ENCODE measurements at regions not wholly inside any gene's neighbourhood (a gene's known extent, or its start where the extent isn't known, plus 50 kb on each side); places are given as distances from the start of the nearest gene placed in this dataset.

DNA sequence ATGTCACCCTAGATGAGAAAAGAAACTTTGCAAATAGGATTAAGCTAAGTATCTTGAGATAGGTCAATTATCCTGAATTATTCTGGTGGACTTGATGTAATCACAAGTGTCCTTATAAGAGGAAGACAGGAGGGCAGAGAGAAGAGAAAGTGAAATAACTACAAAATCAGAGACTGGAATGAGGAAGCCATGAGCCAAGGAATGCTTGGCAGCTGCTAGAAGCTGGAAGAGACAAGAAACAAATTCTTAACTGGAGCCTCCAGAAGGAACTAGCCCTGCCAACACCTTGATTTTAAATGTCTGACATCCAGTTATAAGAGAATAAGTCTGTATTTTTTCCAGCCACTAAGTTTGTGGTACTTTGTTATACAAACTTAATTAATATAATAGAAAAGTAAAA lies 480.0 kb downstream of the NR2F1-AS1 start:
- no peak for DNase-seq

DNA sequence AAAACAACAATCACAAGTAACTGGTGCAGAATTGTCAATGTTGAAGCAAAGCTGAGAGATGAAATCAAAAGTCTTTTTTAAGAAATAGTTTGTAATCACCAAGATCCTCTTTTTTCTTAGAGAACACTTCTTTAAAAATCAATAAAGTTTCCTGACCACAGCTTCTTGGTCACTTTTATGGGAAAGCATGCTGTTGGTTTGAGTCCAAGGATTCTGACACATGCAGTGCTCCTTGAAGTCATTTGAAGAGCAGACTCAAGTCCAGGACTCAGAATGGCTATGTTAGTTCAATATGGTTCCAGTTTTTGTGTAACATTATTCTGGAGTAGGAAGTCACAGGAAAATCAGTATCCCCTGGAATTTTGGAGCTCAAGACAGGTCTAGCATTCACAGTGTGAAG lies 480.6 kb downstream of the NR2F1-AS1 start:
- no peak for DNase-seq

DNA sequence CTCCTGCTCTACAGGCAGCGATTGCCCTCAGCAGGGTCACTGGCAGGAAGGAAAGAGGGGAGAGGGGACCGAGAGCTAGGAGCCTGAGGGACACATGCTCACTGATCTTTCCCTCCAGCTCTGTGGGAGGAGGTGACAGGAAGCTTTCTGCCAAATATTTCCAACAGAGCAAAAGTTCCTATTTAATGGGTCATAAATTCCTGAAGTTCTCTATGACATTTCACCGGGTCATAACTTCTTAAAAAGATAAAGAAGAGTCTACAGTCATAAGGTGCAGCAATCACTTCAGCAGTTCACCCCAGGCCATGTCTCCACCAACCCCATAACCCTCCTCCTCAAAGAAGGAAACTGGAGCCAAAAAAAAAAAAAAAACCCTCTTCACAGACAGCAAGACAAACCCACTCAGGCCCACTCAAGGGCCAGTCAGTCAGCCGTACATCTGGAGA lies 481.1 kb downstream of the NR2F1-AS1 start:
- DNase-seq, result peak; percentile 44

DNA sequence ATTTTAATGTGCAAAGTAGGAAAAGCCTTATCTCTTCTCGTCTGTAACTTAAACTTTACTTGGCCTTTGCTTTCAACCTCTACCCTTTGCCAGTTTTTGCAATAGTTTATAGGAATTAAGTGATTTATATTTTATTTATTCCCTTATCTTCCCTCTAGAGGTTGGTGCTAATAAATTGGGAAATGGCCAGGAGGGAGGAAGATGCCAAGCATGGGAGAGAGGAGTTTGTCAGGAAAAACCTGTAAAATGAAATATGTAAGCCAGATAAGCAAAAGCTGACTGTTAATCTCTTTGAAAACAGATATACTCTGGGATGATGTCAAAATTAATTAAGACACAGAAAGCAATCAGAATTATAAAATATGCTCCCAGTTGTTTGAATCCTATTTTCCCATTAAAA lies 484.5 kb downstream of the NR2F1-AS1 start:
- DNase-seq, result no peak

DNA sequence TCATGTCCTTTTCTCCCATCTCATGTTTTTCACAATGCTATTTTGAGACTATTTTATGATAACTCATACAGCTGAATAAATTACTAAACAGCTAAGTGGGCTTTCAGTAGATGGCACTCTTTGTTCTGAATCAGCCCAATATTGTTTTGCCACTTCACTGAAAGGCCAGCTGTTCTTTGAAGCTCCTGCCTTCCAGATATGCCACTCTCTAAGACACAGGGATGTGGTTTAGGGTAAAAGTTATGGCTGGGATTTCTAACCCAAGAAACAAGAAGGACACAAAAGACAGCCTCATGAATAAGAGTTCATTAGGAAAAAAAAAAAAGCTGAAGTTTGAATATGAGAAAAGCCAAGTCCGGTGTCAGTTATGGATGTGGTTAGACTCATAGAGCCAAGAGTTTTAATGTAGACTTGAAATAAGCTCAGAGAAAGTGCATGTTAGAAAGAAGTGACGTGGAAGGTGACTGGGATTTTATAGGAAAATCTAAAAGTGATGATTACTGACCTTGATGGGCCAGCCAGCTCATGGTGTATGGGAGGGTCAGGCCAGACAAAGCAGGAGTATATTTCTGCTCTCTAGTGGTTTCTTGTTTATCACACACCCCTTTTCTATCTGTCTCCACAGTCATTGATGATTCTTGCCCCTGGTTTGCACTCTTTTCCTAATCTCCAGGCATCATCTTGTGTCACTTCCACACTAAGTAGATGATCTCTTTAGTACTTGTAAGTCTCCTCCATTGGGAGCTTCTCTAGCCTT lies 488.5 kb downstream of the NR2F1-AS1 start:
- DNase-seq, result no peak

DNA sequence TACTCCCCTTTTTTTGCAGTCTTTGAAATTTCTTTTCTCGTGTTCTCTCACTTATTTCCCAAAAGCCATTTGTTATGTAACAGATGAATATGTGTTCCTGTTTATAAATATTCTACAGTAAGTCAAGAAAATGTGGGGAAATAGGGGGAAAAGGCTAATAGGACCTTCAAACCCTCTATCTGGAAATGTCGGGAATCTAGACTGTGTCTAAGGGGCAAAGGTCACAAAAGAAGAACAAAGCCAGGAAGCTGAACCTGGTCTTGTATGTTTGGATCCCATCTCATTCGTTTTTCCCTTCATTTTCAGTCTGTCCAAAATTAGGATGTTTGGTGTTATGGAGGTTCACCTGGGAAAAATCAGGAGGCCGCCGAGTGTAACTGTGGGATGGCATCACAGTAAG lies 490.3 kb downstream of the NR2F1-AS1 start:
- DNase-seq, result no peak

DNA sequence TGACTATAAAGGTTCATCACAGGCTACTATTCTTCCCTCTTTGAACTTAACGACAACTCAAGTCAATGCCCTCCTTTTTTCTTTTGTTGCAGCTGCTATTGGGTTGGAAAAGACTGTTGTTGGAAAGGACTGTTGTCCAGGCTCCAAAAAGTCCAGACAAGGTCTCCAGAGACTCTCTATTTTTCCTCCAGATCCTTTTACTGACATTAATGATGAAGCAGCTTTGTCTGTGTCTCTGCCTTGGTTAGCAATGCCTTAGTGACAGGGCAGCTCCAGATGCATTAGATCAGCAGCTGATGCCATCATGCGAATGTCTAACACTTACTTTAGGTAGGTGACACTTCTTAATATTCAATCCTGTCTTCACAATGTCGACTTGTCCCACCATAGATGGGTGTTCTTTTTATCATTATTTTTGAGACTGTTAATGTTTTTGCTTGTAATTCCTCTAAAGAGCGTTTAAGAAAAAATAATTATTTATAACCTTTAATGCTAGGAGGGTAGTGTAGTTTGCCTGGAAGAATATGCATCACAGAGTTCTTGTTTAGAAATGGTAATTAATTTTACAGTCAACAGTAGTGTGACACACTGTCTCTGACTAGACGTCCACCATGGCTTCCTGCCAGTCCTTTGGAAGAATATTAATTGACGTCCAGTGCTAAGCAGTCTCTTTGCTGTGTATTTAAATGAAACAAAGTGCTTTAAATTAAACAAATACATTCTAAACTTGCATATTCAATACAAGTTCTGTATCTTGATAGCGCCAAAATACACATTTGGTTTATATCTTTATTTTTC lies 492.2 kb downstream of the NR2F1-AS1 start:
- no peak for DNase-seq

DNA sequence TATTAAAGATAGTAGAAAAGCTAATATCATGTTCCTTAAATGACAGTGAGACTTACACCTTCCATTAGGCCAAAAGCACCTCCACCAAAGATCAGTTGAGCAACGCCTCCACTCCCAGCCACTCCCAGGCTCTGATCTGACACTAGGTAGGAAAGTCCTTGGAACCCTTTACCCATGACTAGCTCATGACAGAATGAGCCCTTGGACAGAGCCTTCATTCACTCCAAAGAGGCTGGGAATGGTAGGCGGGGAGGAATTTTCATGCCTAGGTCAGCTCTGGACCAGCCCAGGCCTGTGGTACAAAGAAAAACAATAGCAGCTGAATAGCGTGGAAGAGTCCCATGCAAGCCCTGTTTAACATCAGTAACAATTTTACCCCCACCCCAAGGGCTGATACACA lies 493.7 kb downstream of the NR2F1-AS1 start:
- DNase-seq, result no peak

DNA sequence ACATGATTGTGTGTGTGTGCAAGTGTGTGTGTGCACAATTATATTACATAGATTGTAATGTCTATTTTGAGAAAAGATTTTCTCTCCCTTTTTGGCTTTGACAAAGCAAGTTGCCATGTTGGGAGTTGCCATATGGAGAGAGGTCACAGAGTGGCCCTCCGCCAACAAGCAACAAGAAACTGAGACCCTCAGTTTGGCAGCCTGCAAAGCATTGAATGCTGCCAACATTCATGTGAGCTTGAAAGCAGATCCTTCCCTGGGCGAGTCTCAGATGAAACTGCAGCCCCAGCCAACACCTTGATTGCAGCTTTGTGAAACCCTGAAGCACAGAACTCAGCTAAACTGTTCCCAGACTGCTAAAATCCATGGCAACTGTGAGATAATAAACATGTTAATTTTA lies 498.0 kb downstream of the NR2F1-AS1 start:
- DNase-seq, result no peak

DNA sequence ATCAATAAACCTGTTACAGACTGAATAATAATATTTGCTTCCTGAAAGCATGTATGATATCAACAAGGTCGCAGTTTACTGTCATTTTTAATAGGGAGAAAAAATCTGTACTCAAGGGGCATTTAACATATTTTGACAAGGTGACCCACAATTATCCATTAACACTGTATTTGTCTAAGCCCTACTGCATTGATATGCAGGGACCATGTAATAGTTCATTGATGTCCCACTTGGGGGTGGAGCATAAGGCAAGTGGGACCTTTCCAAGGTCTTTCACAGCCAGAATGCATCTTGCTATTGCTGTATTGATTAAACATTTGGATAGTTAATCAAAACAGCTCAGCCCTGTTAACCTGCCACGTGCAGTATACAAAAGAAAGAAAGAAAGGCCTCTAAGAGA lies 502.0 kb downstream of the NR2F1-AS1 start:
- no peak for DNase-seq

DNA sequence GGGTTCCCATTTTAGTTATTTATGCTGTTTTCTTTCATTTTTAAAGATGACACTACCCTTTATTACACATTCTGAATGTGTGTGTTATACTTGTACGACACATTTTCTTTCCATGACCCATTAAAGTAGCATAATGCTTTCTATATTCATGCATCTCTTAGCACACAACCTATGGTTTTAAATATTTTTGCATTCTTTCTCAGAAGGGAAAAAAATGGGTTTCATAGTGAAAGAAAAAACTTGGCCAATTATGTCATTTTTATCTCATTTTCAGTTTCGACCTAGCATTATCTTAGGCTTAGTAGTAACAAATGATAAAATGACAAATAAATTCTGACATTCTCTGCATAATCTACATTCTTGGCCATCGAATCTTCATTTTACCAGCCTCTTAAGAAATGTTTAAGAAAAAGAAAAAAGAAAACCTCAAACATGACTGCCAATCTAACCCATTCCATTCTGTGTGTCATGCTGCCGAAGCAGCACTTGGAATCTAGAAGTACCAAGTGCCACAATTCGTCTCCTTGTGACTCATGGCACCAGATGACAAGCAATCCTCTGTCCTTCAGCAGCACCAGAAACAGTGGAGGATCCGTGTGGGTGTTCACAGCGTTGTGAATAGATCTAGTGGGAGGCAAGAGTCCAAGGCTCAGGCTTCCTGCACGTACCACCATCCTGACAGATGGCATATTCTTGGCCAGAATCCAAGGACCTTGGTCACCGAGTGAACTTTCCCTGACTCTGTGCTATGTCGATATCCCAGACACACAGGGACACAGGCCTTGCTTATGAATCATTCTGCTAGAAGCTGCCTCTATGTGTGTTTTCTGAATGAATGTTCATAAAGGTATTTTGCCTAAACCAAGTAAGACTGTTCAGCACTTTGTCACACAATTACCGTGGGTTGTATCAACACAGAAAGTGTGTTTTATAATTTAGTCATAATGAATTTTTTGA lies 502.7 kb downstream of the NR2F1-AS1 start:
- no peak for DNase-seq

DNA sequence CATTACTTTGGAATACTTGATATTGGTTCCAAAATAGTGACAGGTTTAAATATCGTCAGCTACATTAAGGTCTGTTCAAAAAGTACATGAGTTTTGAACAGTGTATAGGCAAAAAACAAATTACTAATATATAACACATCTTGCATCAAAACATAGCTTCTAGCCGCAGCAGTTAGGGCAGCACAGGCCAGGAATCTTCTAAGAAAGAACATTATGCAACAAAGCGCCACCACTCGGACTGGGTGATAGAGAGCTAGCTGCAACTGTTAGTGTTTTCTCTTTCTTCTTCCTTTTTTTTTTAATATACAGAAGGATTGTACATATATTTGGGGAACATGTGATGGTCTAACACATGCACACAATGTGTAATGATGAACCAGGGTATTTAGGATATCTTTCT lies 504.5 kb downstream of the NR2F1-AS1 start:
- DNase-seq, result no peak

DNA sequence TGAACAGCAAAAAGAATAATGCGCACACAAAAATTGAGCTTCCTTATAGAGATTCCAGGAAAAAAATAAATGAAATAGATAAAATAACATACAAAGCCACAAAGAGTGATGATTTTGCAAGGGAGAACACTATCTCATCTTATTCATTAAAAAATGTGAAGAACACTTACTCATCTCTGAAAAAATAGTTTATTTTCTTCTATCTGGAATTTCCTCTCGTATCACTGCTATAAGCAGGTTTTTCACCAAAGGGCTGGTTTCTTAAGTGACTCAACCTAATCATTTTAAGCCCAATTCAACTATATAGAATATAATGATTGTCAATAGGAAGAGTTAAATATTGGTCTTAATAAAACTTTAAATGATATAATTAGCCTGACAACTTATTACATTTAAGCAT lies 504.9 kb downstream of the NR2F1-AS1 start:
- DNase-seq, result no peak

DNA sequence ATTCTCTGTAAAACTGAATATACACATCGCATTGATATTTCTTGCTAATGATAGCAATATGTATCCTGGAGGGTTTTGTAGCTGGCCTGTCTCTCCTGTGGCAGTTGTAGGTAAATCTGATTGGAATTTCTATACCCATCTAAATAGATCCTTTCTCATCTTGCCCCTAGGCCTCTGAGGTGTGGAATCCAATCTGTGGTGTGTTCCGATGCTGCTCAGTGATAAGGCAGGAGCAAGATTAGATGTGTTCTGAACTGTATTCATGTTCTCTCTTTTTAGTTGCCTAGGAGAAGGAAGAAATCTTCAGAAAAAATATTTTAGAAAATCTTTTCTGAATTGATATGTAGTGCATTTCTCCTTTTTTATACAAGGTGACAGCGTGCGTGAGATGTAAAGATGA lies 507.5 kb downstream of the NR2F1-AS1 start:
- no peak for DNase-seq

DNA sequence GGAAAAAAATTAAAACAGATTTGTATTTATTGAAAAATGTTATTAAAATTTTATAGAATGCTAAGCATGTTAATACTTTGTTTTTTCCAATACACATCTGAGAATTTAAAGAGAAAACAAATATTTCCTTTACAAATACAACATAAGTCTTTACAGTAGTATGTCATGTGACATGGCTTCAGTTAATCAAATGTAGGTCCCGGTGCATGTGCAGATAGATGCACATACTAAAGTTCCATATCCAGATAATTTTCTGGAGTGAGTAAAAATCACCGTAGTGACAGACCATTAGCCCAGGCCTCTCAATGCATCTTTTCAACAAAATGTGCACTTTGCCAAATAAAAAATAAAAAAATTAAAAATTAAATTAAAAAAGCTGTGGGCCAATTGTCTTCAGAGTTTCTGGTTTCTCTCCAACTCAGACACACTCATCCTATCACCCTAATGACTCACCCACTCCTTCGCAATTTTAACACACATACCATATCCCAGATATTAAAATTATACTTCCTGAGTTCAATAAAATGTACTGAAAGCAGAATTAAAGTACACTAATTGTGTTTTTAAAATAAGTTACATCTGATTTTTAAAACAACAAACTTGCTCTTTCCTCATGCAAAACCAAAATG lies 508.1 kb downstream of the NR2F1-AS1 start:
- DNase-seq, result no peak

DNA sequence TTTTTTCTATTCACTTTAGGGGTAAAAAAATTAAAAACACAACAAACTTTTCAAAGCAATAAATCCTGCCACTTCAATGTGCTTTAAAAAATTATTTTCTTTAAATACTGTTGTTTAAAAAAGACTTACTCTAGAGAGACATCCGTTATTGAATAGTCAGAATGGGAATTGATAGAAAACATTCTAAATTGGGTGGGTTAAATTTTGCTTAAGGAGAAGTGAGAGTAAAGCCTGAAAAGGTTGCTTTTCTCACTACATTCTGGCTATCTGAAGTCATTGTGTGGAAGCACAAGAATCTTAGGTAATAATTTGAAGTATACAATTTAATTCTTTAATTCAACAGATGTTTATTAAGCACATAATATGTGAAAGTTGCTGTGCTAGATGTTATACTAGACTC lies 509.3 kb downstream of the NR2F1-AS1 start:
- no peak for DNase-seq

DNA sequence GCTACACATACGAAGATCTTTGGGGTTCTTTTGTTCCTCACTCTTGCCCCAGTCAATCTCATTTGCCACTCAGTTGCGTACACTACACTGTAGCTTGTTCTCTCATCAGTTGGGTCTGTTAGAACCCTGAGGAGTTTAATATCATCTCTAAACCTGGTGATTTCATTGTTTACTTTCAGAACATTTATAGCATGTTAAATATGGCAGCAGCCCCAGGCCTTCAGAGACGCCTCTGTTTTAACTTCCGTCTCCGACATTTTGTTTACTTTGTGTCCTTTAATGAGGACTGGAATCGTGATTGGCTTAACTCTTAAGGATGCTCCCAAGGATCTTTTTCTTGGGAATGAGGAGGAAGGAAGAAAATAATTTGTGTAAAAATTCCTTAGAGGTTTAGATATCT lies 510.1 kb downstream of the NR2F1-AS1 start:
- DNase-seq, result no peak

DNA sequence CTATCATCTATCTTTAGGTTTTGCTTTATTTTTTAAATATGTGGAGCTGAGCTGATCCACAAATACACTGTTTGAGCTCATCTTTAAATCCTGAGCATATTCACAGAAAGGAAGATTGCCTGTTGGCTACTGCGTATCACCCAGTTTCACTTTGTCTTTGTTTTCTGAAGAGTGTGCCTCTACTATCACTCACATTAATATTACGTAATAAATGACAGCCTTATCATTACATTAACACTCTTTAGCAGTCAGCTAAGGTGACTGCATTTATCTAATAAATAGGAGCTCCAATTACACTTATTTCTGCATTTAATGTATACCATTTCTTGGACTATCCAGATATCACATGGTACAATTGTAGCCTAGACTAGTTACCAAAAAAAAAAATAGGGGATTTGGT lies 511.7 kb downstream of the NR2F1-AS1 start:
- DNase-seq, result no peak

DNA sequence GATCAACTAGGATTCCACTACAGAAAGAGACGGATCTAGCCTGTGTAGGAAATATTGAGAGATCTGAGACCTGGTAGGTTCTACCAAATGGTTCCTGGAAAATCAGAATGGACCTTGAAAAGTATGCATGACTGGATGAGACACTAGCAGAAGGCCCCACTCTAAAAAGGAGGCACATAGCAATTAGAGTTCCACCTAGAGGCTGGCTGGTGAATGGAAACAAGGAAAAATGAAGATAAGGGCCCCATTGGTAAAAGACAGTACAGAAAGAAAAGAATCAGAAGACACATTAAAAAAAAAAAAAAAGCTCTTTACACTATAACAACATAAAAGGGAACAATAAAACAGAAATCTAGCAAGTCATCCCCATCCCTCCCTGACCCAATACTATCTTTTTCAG lies 518.5 kb downstream of the NR2F1-AS1 start:
- DNase-seq, result no peak

DNA sequence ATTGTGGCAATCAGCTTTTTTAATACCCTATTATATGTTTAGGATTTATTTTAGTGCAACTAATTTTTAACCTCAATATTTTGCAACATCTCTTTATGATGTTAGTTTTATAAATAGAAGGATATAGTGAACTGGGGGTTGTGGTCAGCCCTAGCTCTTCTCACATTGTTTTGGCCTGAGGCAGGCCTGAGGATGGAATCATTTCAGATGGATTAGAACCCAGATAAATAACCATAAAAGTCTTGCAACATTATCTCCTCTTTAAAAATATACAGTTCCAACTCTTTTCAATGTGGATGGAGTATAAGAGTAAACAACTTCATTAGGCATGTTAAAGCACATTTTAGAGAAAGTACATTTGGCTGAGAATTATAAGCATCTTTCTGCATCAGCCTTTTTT lies 522.7 kb downstream of the NR2F1-AS1 start:
- no peak for DNase-seq

DNA sequence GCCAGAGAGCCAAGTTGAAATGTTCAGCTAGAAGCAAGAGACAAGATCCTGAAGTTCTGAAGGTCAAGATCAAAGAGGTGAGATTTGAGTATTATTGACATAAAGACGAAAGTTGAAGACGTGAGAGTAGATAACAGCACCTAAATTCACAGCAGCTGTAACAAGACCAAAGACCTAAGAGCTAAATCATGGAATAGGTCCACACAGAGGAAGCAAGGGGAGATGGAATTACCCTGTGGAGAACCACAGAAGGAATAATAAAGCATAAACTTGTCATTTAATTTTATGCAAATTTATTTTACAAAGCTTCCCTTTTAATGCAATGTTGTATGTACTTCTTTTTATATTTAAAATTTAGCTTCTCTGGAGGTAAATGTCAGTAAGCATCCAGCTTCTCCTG lies 523.7 kb downstream of the NR2F1-AS1 start:
- no peak for DNase-seq

DNA sequence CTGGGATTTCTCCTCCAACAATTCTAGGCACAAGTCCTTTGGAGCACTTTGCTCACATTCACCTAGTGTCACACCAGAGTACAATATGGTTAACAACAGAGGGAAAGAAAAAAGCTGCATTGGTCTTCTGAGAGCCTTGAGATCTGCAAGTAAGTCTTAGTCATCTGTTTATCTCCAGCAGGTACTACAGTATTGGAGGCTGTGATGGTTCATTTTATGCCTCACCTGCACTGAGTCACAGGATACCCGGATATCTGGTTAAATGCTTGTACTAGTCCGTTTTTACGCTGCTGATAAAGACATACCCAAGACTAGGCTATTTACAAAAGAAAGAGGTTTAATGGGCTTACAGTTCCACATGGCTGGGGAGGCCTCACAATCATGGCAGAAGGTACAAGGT lies 525.0 kb downstream of the NR2F1-AS1 start:
- no peak for DNase-seq
